CD4-positive, alpha-beta T cell treated with Interleukin-4 for 1 hour (primary cell): ENCODE measurements at regions not wholly inside any gene's neighbourhood (a gene's known extent, or its start where the extent isn't known, plus 50 kb on each side); places are given as distances from the start of the nearest gene placed in this dataset.
A peak's percentile ranks its signal among the peaks of the same experiment; 100 is the strongest.

Experiments used
- DNase-seq, 2 donors: peaks; one replicate each; pipeline ENCODE4 v3.0.0-alpha.2; 2020 to 2022

- DNase-seq: no peak
Observed at GRCh38 chr2:134132490-134132857, 121.4 kb upstream of the MGAT5 start.

GRCh38 chr2:134133622-134134312, 120.1 kb upstream of the MGAT5 start:
- no peak for DNase-seq

GRCh38 chr2:134134313-134134706, 119.6 kb upstream of the MGAT5 start:
- no peak for DNase-seq

GRCh38 chr2:134134827-134135226, 119.0 kb upstream of the MGAT5 start:
- DNase-seq: no peak

GRCh38 chr2:134135793-134136192, 118.1 kb upstream of the MGAT5 start:
- DNase-seq: no peak

GRCh38 chr2:134136731-134137130, 117.1 kb upstream of the MGAT5 start:
- DNase-seq: no peak

GRCh38 chr2:134137182-134137611, 116.7 kb upstream of the MGAT5 start:
- DNase-seq: peak; percentile 20 to 21

GRCh38 chr2:134138115-134138514, 115.8 kb upstream of the MGAT5 start:
- no peak for DNase-seq

- DNase-seq: no peak
Observed at GRCh38 chr2:134139611-134140010, 114.3 kb upstream of the MGAT5 start.

- DNase-seq: no peak
Observed at GRCh38 chr2:134140251-134140661, 113.6 kb upstream of the MGAT5 start.

GRCh38 chr2:134141598-134142340, 112.1 kb upstream of the MGAT5 start:
- no peak for DNase-seq

GRCh38 chr2:134142341-134142738, 111.5 kb upstream of the MGAT5 start:
- DNase-seq: no peak

- no peak for DNase-seq
Observed at GRCh38 chr2:134142903-134143302, 111.0 kb upstream of the MGAT5 start.

- DNase-seq: no peak
Observed at GRCh38 chr2:134143568-134143967, 110.3 kb upstream of the MGAT5 start.

GRCh38 chr2:134144081-134144596, 109.7 kb upstream of the MGAT5 start:
- no peak for DNase-seq

GRCh38 chr2:134144651-134145050, 109.2 kb upstream of the MGAT5 start:
- DNase-seq: no peak

- no peak for DNase-seq
Observed at GRCh38 chr2:134145519-134145918, 108.4 kb upstream of the MGAT5 start.

GRCh38 chr2:134146161-134146560, 107.7 kb upstream of the MGAT5 start:
- DNase-seq: no peak

GRCh38 chr2:134146620-134147019, 107.3 kb upstream of the MGAT5 start:
- DNase-seq: no peak

GRCh38 chr2:134148172-134148571, 105.7 kb upstream of the MGAT5 start:
- DNase-seq: no peak

GRCh38 chr2:134148843-134149472, 104.9 kb upstream of the MGAT5 start:
- DNase-seq: no peak

- DNase-seq: no peak
Observed at GRCh38 chr2:134149904-134150303, 104.0 kb upstream of the MGAT5 start.

- DNase-seq: no peak
Observed at GRCh38 chr2:134150760-134151159, 103.1 kb upstream of the MGAT5 start.
